H1 (cell line): ENCODE measurements at regions not wholly inside any gene's neighbourhood (a gene's known extent, or its start where the extent isn't known, plus 50 kb on each side); places are given as distances from the start of the nearest gene placed in this dataset.

ENCODE experiments used
- CTCF ChIA-PET: fragments of 300-600 bp; sonication (Branson Sonifier 250); formaldehyde crosslinking; loops from one replicate; lab custom pipeline; 2021; ENCODE audit not compliant: partially characterized antibody; lab: Charles Lee
- POLR2A ChIA-PET: fragments of 300-600 bp; sonication (Branson Sonifier 250); formaldehyde crosslinking; loops from one replicate; lab custom pipeline; 2021; ENCODE audit warnings: inconsistent platforms; ENCODE audit not compliant: partially characterized antibody; lab: Charles Lee
- DNase-seq, 2 experiments: peaks; one replicate each; pipeline versions ENCODE4 v3.0.0 to v3.0.0-alpha.2; 2010 to 2022; ENCODE audit warnings: low spot score in 2 of 2, low read depth in 1 of 2, mixed read lengths in 1 of 2
- FAIRE-seq: peaks from 2 replicates; lab custom pipeline; 2011; peaks lifted over from hg19 to GRCh38; lab: Jason Lieb, UNC
- H2AFZ ChIP-seq: 2 replicates; pipeline ENCODE4 v1.8.1; 2012; ENCODE audit warnings: low read length, inconsistent platforms
- H2AK5ac ChIP-seq: 2 replicates; pipeline ENCODE4 v1.6.1; 2013; ENCODE audit warnings: low read depth, low read length
- H2BK120ac ChIP-seq: replicated peaks from 2 replicates; pipeline ENCODE3; 2013; ENCODE audit warnings: low read depth, low read length, inconsistent platforms
- H2BK12ac ChIP-seq: 2 replicates; pipeline ENCODE4 v1.6.1; 2013; ENCODE audit warnings: low read depth, low read length
- H2BK15ac ChIP-seq: 2 replicates; pipeline ENCODE4 v1.6.1; 2013; ENCODE audit warnings: low read length
- H2BK20ac ChIP-seq: 2 replicates; pipeline ENCODE4 v1.6.1; 2013; ENCODE audit warnings: low read length
- H2BK5ac ChIP-seq: 2 replicates; pipeline ENCODE4 v1.6.1; 2013; ENCODE audit warnings: low read depth, low read length
- H3K14ac ChIP-seq: 2 replicates; pipeline ENCODE4 v1.6.1; 2013; ENCODE audit warnings: inconsistent platforms; ENCODE audit not compliant: insufficient read length
- H3K18ac ChIP-seq: 2 replicates; pipeline ENCODE4 v1.6.1; 2013; ENCODE audit warnings: low read length; ENCODE audit errors: extremely low read depth
- H3K23ac ChIP-seq: 2 replicates; pipeline ENCODE4 v1.6.1; 2013; ENCODE audit warnings: inconsistent platforms; ENCODE audit not compliant: insufficient read length
- H3K23me2 ChIP-seq: 2 replicates; pipeline ENCODE4 v1.6.1; 2013; ENCODE audit warnings: low read depth, low read length
- H3K27ac ChIP-seq: 2 replicates; pipeline ENCODE4 v1.6.1; 2011; ENCODE audit warnings: low read depth, low read length, inconsistent platforms
- H3K27me3 ChIP-seq, 4 experiments: replicated peaks in 1 of 4; 1 replicate in 1 of 4; 2 replicates in 3 of 4; pipeline versions ENCODE4 v1.6.1 to v1.8.1; 2011 to 2013; ENCODE audit warnings: low read length in 3 of 4, mild to moderate bottlenecking in 3 of 4, inconsistent platforms in 2 of 4, mixed read lengths in 2 of 4, moderate library complexity in 1 of 4; ENCODE audit not compliant: control insufficient read depth in 3 of 4, insufficient read depth in 3 of 4; ENCODE audit errors: extremely low read depth in 1 of 4
- H3K36me3 ChIP-seq, 4 experiments: 2 replicates each; pipeline versions ENCODE4 v1.6.1 to v1.8.1; 2011 to 2013; ENCODE audit warnings: mild to moderate bottlenecking in 4 of 4, low read length in 3 of 4, moderate library complexity in 2 of 4, control low read depth in 1 of 4, inconsistent platforms in 1 of 4; ENCODE audit not compliant: insufficient read depth in 4 of 4, control insufficient read depth in 2 of 4
- H3K4ac ChIP-seq: replicated peaks from 2 replicates; pipeline ENCODE3; 2013; ENCODE audit warnings: low read length, low read depth, mixed read lengths, inconsistent platforms; ENCODE audit not compliant: insufficient read length
- H3K4me1 ChIP-seq, 4 experiments: replicated peaks in 1 of 4; 1 replicate in 1 of 4; 2 replicates in 3 of 4; pipeline versions ENCODE4 v1.6.1 to v1.8.1; 2011 to 2013; ENCODE audit warnings: low read length in 3 of 4, inconsistent platforms in 2 of 4, mixed read lengths in 1 of 4; ENCODE audit not compliant: insufficient read depth in 4 of 4, control insufficient read depth in 3 of 4
- H3K4me2 ChIP-seq, 2 experiments: 2 replicates each; pipeline versions ENCODE4 v1.6.1 to v1.8.1; 2011 to 2013; ENCODE audit warnings: low read depth in 2 of 2, low read length in 2 of 2, control low read depth in 1 of 2, inconsistent platforms in 1 of 2, mild to moderate bottlenecking in 1 of 2; ENCODE audit not compliant: insufficient read depth in 1 of 2
- H3K4me3 ChIP-seq, 4 experiments: fragments of 200-600, 300-600 bp in 1 of 4; sonication (generic), shearing (Covaris generic), sonication (Bioruptor Twin) in 1 of 4; 2 replicates each; pipeline versions ENCODE4 v1.5.1 to v1.8.1; 2011 to 2016; ENCODE audit warnings: low read length in 4 of 4, low read depth in 3 of 4, control low read depth in 2 of 4, inconsistent platforms in 2 of 4, mild to moderate bottlenecking in 2 of 4, mixed read lengths in 1 of 4, moderate library complexity in 1 of 4; ENCODE audit not compliant: insufficient read depth in 2 of 4; ENCODE audit errors: extremely low read depth in 1 of 4
- H3K56ac ChIP-seq: replicated peaks from 2 replicates; pipeline ENCODE3; 2013; ENCODE audit warnings: low read depth, mild to moderate bottlenecking, mixed read lengths, low read length, inconsistent platforms; ENCODE audit not compliant: insufficient read length
- H3K79me1 ChIP-seq: 2 replicates; pipeline ENCODE4 v1.6.1; 2013; ENCODE audit warnings: low read depth, low read length, control low read depth
- H3K79me2 ChIP-seq, 2 experiments: 2 replicates each; pipeline versions ENCODE4 v1.6.1 to v1.8.1; 2012 to 2013; ENCODE audit warnings: low read length in 2 of 2, mild to moderate bottlenecking in 2 of 2, inconsistent platforms in 1 of 2; ENCODE audit not compliant: insufficient read depth in 2 of 2, control insufficient read depth in 1 of 2
- H3K9ac ChIP-seq, 4 experiments: replicated peaks in 1 of 4; 1 replicate in 1 of 4; 2 replicates in 3 of 4; pipeline versions ENCODE4 v1.6.1 to v1.8.1; 2011 to 2013; ENCODE audit warnings: low read depth in 3 of 4, low read length in 3 of 4, control low read depth in 2 of 4, mild to moderate bottlenecking in 2 of 4, moderate library complexity in 2 of 4, inconsistent platforms in 1 of 4; ENCODE audit errors: extremely low read depth in 1 of 4
- H3K9me3 ChIP-seq, 2 experiments: 2 replicates each; pipeline versions ENCODE4 v1.6.1 to v1.8.1; 2012 to 2013; ENCODE audit warnings: mild to moderate bottlenecking in 2 of 2, moderate library complexity in 2 of 2, control low read depth in 1 of 2, inconsistent platforms in 1 of 2, low read depth in 1 of 2, low read length in 1 of 2, mixed read lengths in 1 of 2; ENCODE audit not compliant: insufficient read depth in 2 of 2
- H4K20me1 ChIP-seq, 2 experiments: replicated peaks in 1 of 2; 2 replicates each; pipeline versions ENCODE3 to v1.8.1; 2011 to 2013; ENCODE audit warnings: inconsistent platforms in 2 of 2, low read length in 2 of 2, mild to moderate bottlenecking in 1 of 2; ENCODE audit not compliant: insufficient read depth in 2 of 2, control insufficient read depth in 1 of 2
- H4K5ac ChIP-seq: 2 replicates; pipeline ENCODE4 v1.6.1; 2013; ENCODE audit warnings: low read length, low read depth, mixed read lengths, inconsistent platforms; ENCODE audit not compliant: insufficient read length
- H4K8ac ChIP-seq: 2 replicates; pipeline ENCODE4 v1.8.0; 2013; ENCODE audit warnings: mild to moderate bottlenecking, moderate library complexity, low read length, inconsistent platforms; ENCODE audit not compliant: insufficient read depth; ENCODE audit errors: extremely low read depth
- H4K91ac ChIP-seq: replicated peaks from 2 replicates; pipeline ENCODE3; 2013; ENCODE audit warnings: low read length, mixed read lengths, inconsistent platforms; ENCODE audit not compliant: insufficient read length
- CTCF ChIP-seq, 3 experiments: IDR thresholded peaks; 1 replicate in 2 of 3; 2 replicates in 1 of 3; pipeline versions ENCODE4 v1.5.1 to v1.6.1; 2011; ENCODE audit warnings: low read length in 3 of 3, mild to moderate bottlenecking in 3 of 3, inconsistent platforms in 2 of 3, low read depth in 1 of 3, moderate library complexity in 1 of 3; ENCODE audit not compliant: insufficient read depth in 1 of 3; ENCODE audit errors: control extremely low read depth in 1 of 3
- NRF1 ChIP-seq: IDR thresholded peaks from 2 replicates; pipeline ENCODE4 v1.6.1; 2011; ENCODE audit warnings: mild to moderate bottlenecking, low read depth, low read length, improper control_type of control experiment
- RAD21 ChIP-seq, 2 experiments: IDR thresholded peaks in 1 of 2; conservative IDR thresholded peaks in 1 of 2; 2 replicates each; pipeline ENCODE4 v1.6.1; 2011; ENCODE audit warnings: low read depth in 2 of 2, low read length in 2 of 2, improper control_type of control experiment in 1 of 2, inconsistent platforms in 1 of 2, mild to moderate bottlenecking in 1 of 2, moderate library complexity in 1 of 2
- RFX5 ChIP-seq: IDR thresholded peaks from 2 replicates; pipeline ENCODE4 v1.6.1; 2011; ENCODE audit warnings: low read depth, low read length, improper control_type of control experiment, borderline replicate concordance
- WGBS, 2 experiments: shearing (Covaris generic) in 1 of 2; methylation state at CpG; one replicate each; pipeline versions ENCODE4 v1.1.6 to v1.1.7; 2013 to 2015; ENCODE audit warnings: low lambda C conversion rate in 2 of 2, mixed read lengths in 2 of 2, inconsistent platforms in 1 of 2, low coverage in 1 of 2, missing lambda C conversion rate in 1 of 2; ENCODE audit not compliant: insufficient replicate concordance in 2 of 2, insufficient coverage in 1 of 2, insufficient read length in 1 of 2; ENCODE audit errors: extremely low coverage in 1 of 2, missing lambda C conversion rate in 1 of 2; 5-methylcytosine and 5-hydroxymethylcytosine counted together

DNA sequence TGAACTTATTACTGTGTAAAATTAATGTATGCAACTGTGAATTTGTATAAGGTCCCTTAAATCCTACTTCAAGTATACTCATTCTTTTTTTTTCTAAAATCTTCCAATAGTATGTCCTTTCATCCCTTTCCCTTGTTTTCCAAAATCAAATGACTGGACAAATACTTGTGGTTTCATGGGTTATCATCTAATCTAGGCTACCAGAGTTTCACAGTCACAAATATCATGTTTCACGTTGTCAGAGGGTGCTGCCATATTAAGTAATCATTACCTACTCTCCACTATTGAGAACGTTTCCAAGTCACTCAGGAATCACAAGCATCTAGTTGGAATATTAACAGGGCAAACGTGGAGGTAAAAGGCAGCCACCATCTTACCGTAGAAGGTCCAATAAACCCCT lies 1235.0 kb upstream of the TENM3 start:
- POLR2A ChIA-PET, result no interaction called here
- Histone ChIP-seq H4K20me1 (no peaks in the 10 kb centered on the region), H3K4me2 (no peak overlapping the region), H3K23me2 (no peaks in the 10 kb centered on the region), H4K8ac (no peak overlapping the region), H2BK15ac (no peak overlapping the region), H3K27ac (no peak overlapping the region), H3K4me1 (peaks cover 0 to 4% (median under 1%) of the 10 kb centered on the region in 4 experiments; a peak in 1 of 7 replicates), H3K4me3 (no peak overlapping the region), H3K79me2 (no peaks in the 10 kb centered on the region), H2BK12ac (no peak overlapping the region), H4K91ac (no peak overlapping the region), H4K5ac (no peak overlapping the region), H2BK120ac (no peak overlapping the region), H2BK20ac (no peak overlapping the region), H3K9me3 (no peaks in the 10 kb centered on the region), H3K14ac (no peak overlapping the region), H3K18ac (no peak overlapping the region), H3K23ac (no peak overlapping the region), H3K56ac (no peak overlapping the region), H3K79me1 (no peaks in the 10 kb centered on the region), H3K27me3 (no peaks in the 10 kb centered on the region), H3K4ac (no peak overlapping the region), H3K36me3 (no peaks in the 10 kb centered on the region), H3K9ac (no peak overlapping the region), H2AK5ac (no peak overlapping the region), H2BK5ac (no peak overlapping the region), H2AFZ (no peak overlapping the region)
- FAIRE-seq, result no peak
- no peak for TF ChIP-seq CTCF (IDR thresholded peaks at IDR 0.05; ENCODE audit: control extremely low read depth in 1 of 3, insufficient read depth in 1 of 3, low read depth in 1 of 3, low read length in 3 of 3)
- no peak for TF ChIP-seq RAD21 (IDR thresholded peaks at IDR 0.05 in 1 of 2, conservative IDR thresholded peaks at IDR 0.05 in 1 of 2; ENCODE audit: low read depth in 2 of 2, low read length in 2 of 2)
- no peak for TF ChIP-seq RFX5
- TF ChIP-seq NRF1, result no peak
- DNase-seq, result no peak
- 85% methylated on average over 4 of the region's 4 CpGs; no CpG with 5 or more reads in 1 of the 2 experiments for WGBS, 2 experiments
- CTCF ChIA-PET, result interaction anchor here (1.0 kb wide), 1 partner anchor 94 kb away, joined by 3 read pairs; no protein-coding TSS in a partner anchor
